Activated CD4-positive, alpha-beta T cell treated with anti-CD3 and anti-CD28 coated beads, Interleukin-2, Interleukin-4, amounts not matched to agents 100 ng/mL and 50 ng/mL, durations not matched to agents 16 hours and 8 hours (primary cell): ENCODE measurements at regions not wholly inside any gene's neighbourhood (a gene's known extent, or its start where the extent isn't known, plus 50 kb on each side); places are given as distances from the start of the nearest gene placed in this dataset.

Source experiments
- DNase-seq: peaks from one replicate; pipeline ENCODE4 v3.0.0-alpha.2; 2020; ENCODE audit warnings: low spot score

- DNase-seq, result no peak
Measured at GRCh38 chr2:118510807-118511206, 336.6 kb downstream of the EN1 start.

- DNase-seq, result no peak
Measured at GRCh38 chr2:118509319-118510004, 338.0 kb downstream of the EN1 start.

DNA sequence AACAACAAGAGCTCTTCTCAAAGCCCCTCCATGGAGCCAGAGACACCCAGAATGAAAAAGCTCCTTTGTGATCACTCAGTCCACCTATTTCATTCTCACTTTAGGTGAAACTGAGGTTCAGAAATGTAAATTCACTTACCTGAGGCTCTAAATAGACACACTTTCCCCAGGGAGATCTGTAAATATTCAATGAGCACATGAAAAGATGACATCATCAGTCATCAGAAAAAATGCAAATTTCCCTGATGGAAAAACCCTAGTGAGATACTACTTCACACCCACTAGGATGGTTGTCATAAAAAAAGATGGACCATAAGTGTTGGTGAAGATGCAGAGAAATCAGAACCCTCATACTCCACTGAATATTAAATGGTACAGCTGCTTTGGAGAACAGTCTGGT lies 339.2 kb downstream of the EN1 start:
- no peak for DNase-seq

DNA sequence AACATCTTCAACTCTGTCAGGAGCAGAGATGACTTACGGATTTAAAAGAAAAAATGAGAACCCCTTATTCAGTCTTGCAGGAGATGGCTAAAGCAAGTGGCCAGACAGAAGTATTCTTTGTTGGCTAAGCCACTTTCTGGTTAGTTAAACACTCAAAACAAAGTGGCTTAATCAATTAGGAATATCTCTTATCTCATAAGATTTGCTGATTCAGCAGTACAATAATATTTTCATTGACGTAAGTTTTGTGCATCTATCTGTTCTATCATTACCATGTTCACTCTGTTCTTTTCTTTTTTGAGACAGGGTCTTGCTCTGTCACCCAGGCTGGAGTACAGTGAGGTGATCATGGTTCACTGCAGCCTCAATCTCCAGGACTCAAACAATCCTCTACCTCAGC lies 342.0 kb downstream of the EN1 start:
- DNase-seq, result no peak

DNA sequence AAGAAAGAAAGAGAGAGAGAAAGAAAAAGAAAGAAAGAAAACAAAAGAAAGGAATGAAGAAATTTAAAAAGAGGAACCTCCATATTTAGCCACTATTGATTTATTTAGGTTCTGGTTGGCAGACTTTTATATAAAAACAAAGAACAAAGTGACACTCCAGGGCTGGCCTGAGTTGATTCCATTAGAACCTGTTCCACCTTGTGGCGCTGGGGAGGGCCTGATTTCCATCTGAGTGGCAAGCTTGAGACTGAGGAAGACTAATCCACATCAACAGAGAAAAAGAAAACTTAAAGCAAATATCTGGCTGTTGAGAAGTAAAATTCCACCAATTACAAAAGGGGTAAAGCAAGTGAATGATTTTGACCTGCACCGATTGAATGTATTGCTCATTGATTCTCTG lies 345.3 kb downstream of the EN1 start:
- DNase-seq, result no peak

DNA sequence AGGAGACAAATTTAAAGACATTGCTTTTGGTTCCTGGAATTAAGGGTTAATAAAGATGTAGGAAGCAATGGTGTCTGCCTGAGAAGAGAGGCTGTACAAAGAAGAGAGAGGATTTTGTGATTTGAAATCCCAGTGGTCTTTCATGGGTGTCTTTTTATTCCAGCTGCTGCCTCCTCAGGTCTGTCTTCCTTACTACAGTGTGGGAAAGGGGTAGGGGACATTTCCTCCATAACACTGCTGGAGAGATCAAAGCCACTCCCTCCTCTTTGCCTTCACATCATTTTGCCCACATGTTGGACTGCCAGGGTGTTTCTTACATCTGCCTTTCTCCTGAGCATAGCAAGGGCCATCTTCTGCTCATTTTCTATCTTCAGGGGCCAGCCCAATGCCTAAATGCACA lies 348.5 kb downstream of the EN1 start:
- no peak for DNase-seq

DNA sequence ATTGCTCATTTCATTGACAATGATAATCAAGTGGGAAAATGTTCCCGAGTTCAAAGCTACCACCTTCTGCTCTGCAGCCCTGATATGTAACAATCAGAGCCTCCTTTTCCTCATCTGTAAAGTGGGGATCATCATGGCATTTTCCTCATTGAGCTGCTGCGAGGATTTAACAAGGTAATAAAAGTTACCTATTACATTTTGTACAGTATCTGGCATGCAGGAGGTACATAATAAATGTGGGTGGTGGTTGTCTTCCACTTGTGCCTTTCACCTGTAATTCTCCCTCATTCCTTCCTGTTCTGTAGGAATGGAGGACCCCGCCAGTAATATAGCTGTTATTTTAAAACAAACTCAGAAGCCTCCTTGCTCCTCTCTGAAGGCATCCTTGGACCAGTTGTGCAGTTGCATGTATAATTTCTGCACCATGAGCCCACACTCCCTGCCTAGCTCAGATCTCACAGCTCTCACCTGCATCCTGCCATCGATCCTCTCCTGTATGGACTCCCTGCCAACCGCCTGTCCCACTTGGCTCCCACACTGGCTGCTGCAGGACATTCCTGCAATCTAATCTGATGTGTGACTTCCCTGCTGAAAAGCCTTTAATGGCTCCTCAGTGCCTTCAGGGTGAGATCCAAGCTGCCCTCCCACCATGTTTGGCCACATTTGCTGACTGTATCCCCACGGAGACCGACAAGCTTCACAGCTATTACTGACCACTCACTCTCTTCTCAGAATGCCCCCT lies 350.4 kb downstream of the EN1 start:
- DNase-seq, result no peak

GRCh38 chr2:118496467-118496866 lies 351.0 kb downstream of the EN1 start:
- no peak for DNase-seq

- no peak for DNase-seq
Measured at GRCh38 chr2:118495290-118495689, 352.2 kb downstream of the EN1 start.

GRCh38 chr2:118493213-118493612 lies 354.2 kb downstream of the EN1 start:
- no peak for DNase-seq

GRCh38 chr2:118492335-118492734 lies 355.1 kb downstream of the EN1 start:
- no peak for DNase-seq

DNA sequence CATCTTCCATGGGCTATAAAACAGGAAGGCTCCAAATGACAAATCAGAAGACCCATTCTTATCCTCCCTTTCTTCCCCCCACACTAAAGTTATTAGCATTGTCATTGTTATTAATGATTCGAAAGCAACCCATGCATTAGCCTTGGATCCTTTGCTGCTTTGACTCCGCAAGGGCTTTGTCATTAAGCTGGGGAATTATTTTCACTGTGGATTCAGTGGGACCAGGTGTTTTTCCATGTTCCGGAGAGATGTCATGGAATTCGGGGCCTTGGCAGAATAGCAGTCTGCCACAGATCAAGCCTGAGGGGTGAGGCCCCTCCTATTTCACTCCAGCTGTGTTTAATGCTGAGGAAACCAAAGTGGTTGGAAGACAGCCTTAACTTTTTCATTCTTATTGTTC lies 357.1 kb downstream of the EN1 start:
- no peak for DNase-seq

DNA sequence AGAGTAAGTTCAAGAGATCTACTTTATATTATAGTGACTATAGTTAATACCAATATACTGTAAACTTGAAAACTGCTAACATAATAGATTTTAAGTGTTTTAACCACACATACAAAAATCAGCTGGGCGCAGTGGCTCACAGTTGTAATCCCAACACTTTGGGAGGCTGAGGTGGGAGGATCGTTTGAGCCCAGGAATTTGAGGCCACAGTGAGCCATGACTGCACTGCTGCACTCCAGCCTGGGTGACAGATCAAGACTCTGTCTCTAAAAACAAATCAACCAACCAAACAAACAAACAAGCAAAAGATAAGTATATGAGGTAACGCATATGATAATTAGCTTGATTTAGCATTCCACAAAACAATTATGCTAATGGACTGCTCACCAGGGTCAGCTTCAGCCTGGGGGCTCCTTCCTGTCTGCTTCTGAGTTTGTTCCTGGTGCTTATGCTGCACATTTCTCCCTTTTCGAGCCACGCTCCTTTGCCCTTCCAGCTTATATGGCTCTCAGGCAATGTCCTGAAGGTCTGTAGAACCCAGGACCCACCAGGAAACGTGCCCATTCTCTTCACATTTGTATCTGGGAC lies 357.6 kb downstream of the EN1 start:
- DNase-seq, result no peak

DNA sequence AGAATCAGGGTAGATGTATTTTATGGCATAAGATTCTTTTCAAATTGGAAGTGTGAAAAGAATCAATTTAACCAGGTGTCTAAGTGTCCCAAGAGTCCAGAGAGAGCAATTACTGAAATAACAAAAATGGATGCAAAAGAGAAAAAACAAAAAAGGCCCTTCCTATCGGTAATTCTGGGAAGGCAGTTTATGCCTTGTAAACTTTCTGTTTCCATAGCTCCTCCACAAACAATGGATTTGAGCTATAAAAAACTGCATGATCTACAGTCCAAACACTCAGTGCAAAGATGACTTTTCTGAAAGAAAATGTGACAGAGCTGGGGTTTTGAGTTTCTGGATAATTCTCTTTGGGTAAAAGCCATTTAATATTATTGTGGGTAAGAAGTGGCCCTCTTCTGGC lies 366.1 kb downstream of the EN1 start:
- DNase-seq, result no peak

DNA sequence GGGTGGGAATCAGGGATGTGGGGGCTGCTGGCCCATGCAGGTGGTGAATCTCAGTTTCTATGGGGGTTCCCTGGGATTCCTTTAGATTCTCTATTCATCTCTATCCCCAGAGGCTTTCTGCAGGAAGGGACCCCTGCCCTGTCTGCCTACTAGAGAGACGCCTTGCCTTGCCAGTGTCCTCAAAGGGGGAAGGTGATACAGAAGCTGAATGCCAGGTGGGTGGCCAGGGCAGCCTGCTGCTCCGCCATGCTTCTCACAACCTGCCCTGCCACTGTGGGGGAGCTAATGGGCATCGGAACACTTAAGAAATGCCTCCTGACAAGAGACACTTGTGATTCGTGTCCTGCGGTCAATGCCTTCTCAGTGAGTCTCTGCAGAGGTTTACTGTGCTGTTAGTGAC lies 368.4 kb downstream of the EN1 start:
- DNase-seq, result no peak

DNA sequence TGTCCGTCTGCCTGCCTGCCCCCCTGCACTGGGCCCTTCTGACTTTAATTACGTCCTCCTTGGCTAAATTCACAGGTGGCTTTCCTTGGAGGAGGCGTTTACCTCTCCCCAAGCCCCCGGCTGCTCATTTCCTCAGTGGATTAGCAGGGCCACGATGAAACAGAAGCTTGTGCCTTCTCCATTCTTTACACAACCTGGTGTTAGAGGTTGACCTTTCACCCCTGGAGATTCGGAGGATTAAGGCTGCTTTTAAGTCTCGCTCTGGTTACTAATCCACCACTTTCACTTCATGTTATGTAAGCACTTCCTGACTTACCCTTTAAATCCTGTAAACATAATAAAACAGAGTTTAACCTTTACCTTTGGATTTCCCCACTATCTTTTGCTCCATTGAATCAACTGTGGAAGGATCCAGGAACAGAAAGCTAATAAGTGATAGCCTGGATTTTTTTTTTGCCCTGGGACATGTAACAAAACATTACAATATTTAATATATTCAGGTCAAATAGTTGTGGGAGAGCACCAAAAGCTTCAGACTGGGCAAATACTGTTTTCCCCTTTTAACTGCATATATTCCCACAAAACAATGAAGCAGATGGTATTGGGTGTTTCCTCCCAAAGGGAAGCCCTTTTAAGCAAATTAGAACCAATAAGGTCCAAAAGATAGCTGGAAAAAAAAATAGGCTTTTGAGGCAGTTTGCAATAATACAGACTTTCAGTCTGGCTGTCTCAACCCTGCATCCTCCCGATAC lies 370.2 kb downstream of the EN1 start:
- DNase-seq, result no peak

- DNase-seq, result no peak
Measured at GRCh38 chr2:118475622-118476205, 371.7 kb downstream of the EN1 start.

DNA sequence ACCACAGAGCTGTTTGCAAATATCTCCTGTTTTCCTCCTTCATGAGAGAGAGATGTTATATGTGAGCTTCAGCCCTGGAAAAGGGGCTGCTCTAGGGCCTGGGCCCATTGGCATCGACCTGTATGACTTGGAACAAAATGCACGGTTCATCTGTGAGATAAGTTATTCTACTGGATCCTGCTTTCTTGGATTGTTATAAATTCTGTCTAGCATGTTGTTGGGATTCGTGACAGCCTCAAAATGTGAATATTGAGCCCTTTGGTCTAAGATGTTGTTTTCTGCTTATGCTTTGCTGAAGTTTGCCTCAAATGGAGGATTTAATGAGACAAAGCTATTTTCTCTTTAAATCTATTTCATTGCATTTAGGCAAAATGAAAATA lies 372.9 kb downstream of the EN1 start:
- DNase-seq, result no peak

- no peak for DNase-seq
Measured at GRCh38 chr2:118473846-118474540, 373.5 kb downstream of the EN1 start.

- no peak for DNase-seq
Measured at GRCh38 chr2:118473241-118473640, 374.2 kb downstream of the EN1 start.

GRCh38 chr2:118470297-118470696 lies 377.2 kb downstream of the EN1 start:
- no peak for DNase-seq

DNA sequence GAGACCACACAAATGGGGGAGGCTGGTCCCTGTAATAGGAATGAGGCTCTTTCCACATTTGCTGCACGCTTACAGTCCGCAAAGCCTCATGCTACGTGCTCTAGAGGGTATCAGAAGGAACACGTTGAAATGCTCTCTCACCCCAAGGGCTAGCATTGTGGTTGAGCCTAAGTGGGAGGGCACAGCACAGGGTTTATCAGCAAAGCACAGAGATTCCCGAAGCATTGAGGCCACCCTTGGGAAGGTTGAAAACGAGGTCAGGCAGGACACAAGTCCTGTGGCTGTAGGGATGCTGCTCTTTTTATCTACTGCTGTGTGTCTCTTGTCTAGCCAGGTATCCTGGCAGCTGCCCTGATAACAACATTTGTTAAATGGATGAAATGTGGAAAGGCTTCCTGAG lies 378.3 kb downstream of the EN1 start:
- DNase-seq, result no peak
